GM12875 (cell line): ENCODE measurements at regions not wholly inside any gene's neighbourhood (a gene's known extent, or its start where the extent isn't known, plus 50 kb on each side); places are given as distances from the start of the nearest gene placed in this dataset.

Experiments used
- H3K4me3 ChIP-seq: one replicate; pipeline ENCODE4 v1.5.1; 2011; ENCODE audit warnings: low read depth, low read length, control low read depth
- TF ChIP-seq, protein P1 (sequence below): IDR thresholded peaks from 2 replicates; pipeline ENCODE4 v1.5.1; 2011; ENCODE audit warnings: low read depth, mild to moderate bottlenecking, control low read depth, inconsistent platforms, low read length, moderate library complexity, borderline replicate concordance; ENCODE audit not compliant: insufficient read depth

DNA sequence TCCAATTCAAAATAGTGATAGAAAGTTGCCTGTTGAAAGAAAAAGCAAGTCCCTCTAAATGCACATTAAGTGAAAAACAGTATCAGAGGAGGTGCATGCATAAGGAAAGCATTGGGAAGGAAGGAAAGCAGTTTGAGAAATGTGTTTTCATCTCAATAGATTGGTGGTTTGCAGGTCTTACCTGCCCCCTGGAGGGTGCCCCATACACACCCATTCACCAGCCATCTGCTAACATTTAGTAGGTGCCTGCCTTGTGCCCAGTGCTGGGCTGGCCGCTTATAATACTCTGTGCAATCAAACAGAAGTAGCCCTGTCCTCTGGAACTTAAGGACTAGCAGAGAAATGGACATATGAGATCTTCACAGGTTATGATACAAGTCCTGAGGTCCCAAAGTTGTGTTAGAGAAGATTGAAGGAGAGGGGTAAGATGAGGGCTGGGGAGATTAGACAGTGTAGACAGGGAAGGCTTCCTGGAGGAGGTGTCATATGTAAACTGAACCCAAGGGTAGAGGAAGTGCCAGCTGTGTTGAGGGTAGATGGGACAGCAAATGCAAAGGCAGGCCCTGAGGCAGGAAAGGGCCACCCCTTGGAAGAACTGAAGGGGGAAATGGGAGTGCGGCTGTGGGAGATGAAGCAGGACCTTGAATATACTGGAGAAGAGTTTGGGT, 184.2 kb downstream of the MN1 start:
- TF ChIP-seq, protein P1, sequence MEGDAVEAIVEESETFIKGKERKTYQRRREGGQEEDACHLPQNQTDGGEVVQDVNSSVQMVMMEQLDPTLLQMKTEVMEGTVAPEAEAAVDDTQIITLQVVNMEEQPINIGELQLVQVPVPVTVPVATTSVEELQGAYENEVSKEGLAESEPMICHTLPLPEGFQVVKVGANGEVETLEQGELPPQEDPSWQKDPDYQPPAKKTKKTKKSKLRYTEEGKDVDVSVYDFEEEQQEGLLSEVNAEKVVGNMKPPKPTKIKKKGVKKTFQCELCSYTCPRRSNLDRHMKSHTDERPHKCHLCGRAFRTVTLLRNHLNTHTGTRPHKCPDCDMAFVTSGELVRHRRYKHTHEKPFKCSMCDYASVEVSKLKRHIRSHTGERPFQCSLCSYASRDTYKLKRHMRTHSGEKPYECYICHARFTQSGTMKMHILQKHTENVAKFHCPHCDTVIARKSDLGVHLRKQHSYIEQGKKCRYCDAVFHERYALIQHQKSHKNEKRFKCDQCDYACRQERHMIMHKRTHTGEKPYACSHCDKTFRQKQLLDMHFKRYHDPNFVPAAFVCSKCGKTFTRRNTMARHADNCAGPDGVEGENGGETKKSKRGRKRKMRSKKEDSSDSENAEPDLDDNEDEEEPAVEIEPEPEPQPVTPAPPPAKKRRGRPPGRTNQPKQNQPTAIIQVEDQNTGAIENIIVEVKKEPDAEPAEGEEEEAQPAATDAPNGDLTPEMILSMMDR = no peak
- no peak overlapping the region for H3K4me3 ChIP-seq

DNA sequence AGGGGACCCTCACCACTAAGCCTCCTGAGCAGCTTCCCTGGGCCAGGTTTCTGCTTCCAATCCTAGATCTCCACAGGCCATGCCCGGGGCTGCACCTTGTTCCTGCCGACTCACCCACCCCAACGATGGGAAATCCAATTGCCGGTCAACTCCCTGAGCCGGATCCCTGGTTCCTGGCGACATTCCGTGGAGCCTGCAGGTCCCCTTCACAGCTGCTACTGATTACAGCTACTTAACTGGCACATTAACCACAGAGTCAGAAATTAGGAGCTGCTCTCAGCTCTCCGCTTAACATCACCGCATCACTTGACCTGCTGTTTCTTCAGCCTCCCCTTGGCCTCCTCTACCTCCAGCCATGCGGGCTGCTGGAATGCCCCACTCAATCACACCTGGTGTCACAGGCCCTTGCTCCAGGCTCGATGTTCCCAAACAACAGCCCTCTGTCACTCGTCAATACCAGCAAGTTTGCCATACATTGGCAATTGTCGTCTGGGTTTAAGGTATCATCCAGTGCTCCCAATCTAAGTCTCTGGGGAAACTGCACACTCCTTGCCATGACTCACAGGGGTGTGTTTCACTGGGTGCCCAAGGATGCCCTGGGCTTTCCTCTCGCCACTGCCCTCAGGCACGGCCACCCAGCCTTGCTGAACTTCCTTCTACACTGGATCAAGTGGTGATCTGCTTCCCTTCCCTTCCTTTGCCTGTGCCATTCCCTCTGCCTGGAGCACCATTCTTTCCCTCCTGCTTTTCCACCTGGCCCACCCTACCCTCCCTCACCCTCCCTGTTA, 181.0 kb downstream of the MN1 start:
- TF ChIP-seq, protein P1 = no peak
- H3K4me3 ChIP-seq = no peak overlapping the region

DNA sequence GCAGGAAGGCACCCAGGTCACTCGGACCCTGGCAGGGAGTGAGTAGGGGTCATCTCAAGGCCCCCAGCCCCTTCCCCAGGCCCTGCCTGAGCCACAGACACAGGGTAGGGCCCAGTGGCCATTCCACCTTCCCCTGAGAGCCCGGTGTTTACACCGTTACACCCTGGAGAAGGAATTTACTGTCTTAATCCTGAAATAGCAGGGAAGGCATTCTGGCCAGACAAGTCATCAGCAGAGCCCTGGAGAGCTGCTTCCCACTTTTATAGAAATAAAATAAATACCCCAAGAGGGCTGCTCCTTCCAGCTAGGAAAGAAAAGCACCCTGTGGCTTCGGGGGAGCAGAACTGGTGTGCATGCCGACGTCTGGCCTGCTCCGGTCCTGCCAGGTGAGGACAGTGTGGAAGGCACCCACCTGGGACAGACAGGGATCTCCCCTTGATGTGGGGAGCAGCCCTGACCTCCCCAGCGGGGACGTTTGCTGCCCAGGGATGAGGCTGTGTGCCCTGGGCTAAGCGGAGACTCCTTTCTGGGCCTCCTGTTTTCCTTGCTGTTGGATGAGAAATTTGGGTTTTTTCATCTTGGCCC, 180.0 kb downstream of the MN1 start:
- no peak overlapping the region for H3K4me3 ChIP-seq
- TF ChIP-seq, protein P1 = no peak

DNA sequence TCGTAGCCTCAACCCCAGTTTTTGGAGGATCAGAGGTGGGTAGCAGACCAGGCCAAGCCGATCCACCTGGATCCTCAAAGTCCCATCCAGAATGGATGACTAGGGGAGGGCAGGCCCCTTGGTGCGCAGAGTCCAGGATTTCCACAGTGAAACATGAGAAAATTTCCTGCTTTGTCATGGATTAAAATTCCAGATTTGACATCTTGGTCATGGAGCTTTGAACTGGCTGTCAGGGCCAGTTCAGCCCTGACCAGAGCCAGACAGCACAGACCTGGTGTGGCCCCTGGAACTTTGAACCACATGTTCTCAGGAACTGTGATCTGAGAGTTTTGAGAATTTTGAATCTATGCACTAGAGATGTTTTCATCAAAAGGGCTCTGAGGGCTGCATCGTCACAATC, 177.5 kb downstream of the MN1 start:
- no peak overlapping the region for H3K4me3 ChIP-seq
- TF ChIP-seq, protein P1 = no peak

DNA sequence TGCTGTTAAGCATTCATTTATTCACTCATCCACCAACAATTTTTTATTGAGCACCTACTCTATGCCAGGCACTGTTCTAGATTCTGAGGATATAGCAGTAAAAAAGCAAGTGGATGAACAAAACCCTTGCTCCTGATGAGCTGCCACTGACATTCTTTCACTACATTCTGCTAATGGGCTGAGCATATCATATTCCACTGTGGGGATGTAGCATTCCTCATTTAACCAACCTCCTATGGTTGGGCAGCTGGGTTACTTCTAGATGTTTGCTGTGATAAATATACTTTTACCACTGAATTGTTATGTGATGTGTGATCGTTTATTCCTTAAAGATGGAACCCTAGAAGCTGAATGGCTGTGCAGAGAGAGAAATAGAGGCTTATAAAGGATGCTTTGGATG, 176.9 kb downstream of the MN1 start:
- H3K4me3 ChIP-seq = no peak overlapping the region
- TF ChIP-seq, protein P1 = no peak

DNA sequence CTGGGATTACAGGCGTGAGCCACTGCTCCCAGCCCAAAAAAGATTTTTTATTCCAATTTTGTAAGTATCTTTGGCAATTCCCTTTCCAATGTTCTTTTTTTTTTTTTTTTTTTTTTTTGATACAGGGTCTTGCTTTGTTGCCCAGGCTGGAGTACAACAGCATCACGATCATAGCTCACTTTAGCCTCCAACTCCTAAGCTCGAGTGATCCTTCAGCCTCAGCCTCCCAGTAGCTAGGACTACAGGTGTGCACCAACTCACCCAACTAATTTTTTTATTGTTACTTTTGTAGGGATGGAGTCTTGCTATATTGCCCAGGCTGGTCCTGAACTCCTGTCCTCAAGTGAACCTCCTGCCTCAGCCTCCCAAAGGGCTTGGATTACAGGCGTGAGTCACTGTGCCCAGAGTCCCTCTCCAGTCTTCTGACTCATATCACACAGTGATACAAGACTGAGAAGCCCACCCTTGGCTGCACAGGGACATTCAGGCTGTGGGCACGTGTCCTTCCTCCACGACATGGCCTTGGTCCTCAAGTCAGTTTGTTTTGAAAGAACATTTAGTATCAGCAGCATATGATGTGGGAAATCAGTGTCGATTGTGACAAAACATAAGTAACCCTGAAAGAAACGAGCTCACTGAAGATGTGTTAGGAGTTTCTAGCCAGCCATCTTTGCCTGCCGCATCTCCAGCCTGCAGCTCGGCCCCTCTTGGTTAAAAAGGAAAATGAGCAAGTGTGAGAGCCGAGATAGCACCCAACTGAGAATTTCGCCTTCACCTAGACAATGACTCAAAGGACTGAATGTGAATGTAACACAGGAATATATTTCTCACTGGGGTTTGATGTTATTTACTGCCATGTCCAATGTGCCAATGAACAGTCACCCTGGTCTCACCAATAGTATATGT, 175.5 kb downstream of the MN1 start:
- TF ChIP-seq, protein P1 = no peak
- no peak overlapping the region for H3K4me3 ChIP-seq
